Prostate gland (tissue), 2 donors: ENCODE measurements at regions not wholly inside any gene's neighbourhood (a gene's known extent, or its start where the extent isn't known, plus 50 kb on each side); places are given as distances from the start of the nearest gene placed in this dataset.
"Not testable (repeated sequence)": the region's sequence is repeated elsewhere in the genome, so short reads cannot be mapped to it uniquely, and the experiment has no call there.

Source experiments
- DNase-seq: peaks from one replicate; pipeline ENCODE4 v3.0.0-alpha.2; 2019; ENCODE audit warnings: low spot score
- H3K27ac ChIP-seq, 2 donors: fragments of 200-600 bp; sonication (generic); 2 replicates each; pipeline ENCODE4 v1.5.1; 2017 to 2019
- H3K27me3 ChIP-seq: fragments of 200-600 bp; sonication (generic); replicated peaks from 2 replicates; pipeline ENCODE4 v1.5.1; 2019; ENCODE audit not compliant: insufficient read depth
- H3K36me3 ChIP-seq, 2 donors: fragments of 200-600 bp; sonication (generic); 1 replicate in 1 of 2; 2 replicates in 1 of 2; pipeline versions ENCODE4 v1.5.1 to v1.8.1; 2017 to 2019
- H3K4me1 ChIP-seq: fragments of 200-600 bp; sonication (generic); replicated peaks from 2 replicates; pipeline ENCODE4 v1.5.1; 2019
- H3K4me3 ChIP-seq, 2 donors: fragments of 200-600 bp; sonication (generic); 2 replicates each; pipeline ENCODE4 v1.5.1; 2017 to 2019
- H3K9me3 ChIP-seq: fragments of 200-600 bp; sonication (generic); 2 replicates; pipeline ENCODE4 v1.5.1; 2017
- POLR2A ChIP-seq: fragments of 450-650 bp; IDR thresholded peaks from one replicate; pipeline ENCODE4 v1.6.1; 2016; ENCODE audit warnings: antibody characterized with exemption, mild to moderate bottlenecking
- POLR2AphosphoS5 ChIP-seq: sonication (generic); formaldehyde crosslinking; IDR thresholded peaks from one replicate; pipeline ENCODE4 v1.6.1; 2017; ENCODE audit warnings: antibody characterized with exemption
- WGBS: methylation state at CpG from one replicate; pipeline ENCODE4 v1.1.5; 2018; 5-methylcytosine and 5-hydroxymethylcytosine counted together
- intact Hi-C: fragments of 100-400 bp; cut with DNase I; formaldehyde crosslinking; loops from one replicate; pipeline ENCODE4 v1.14.2; 2022
- TF ChIP-seq, protein P1 (sequence below), 4 experiments: fragments of 200-600 bp in 2 of 4; fragments of 450-650 bp in 2 of 4; sonication (generic) in 2 of 4; IDR thresholded peaks; 1 replicate in 3 of 4; 2 replicates in 1 of 4; pipeline ENCODE4 v1.5.1; 2016 to 2019; ENCODE audit warnings: antibody characterized with exemption in 4 of 4, mild to moderate bottlenecking in 2 of 4, moderate library complexity in 2 of 4

DNA sequence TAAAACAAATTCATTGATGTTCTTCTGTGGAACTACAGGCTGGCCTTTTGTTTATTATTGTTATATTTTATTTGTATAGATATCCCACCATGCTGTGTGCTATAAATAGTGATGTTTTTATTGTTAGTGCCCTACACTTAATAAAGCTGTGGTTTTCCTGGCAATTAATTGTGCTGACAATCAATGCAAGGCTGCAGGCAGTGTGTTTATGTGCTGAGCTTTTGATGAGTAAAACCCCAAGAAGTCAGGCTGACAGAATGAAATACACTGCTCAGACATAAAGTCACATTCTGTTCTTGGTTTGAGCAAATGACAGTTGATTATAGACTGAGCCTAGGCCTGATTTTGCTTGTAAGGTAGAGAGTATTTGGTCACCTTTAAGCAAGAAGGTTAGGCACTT, 362.7 kb downstream of the CPS1 start:
- intact Hi-C loops: no loop called here
- no peak for DNase-seq
- TF ChIP-seq POLR2AphosphoS5: no peak
- Histone ChIP-seq H3K36me3 (no peaks in the 10 kb centered on the region), H3K4me1 (no peaks in the 10 kb centered on the region), H3K4me3 (no peak overlapping the region), H3K27me3 (no peaks in the 10 kb centered on the region), H3K27ac (no peak overlapping the region), H3K9me3 (no peaks in the 10 kb centered on the region)

- H3K27ac ChIP-seq: no peak overlapping the region
- 95% methylated on average over 1 of the region's 1 CpG for WGBS
- H3K4me3 ChIP-seq: no peak overlapping the region
- no peaks in the 10 kb centered on the region for H3K4me1 ChIP-seq
- intact Hi-C loops: no loop called here
- no peaks in the 10 kb centered on the region for H3K27me3 ChIP-seq
- no peak for DNase-seq
- TF ChIP-seq POLR2AphosphoS5 (no peak), POLR2A (no peak)
- TF ChIP-seq, protein P1, sequence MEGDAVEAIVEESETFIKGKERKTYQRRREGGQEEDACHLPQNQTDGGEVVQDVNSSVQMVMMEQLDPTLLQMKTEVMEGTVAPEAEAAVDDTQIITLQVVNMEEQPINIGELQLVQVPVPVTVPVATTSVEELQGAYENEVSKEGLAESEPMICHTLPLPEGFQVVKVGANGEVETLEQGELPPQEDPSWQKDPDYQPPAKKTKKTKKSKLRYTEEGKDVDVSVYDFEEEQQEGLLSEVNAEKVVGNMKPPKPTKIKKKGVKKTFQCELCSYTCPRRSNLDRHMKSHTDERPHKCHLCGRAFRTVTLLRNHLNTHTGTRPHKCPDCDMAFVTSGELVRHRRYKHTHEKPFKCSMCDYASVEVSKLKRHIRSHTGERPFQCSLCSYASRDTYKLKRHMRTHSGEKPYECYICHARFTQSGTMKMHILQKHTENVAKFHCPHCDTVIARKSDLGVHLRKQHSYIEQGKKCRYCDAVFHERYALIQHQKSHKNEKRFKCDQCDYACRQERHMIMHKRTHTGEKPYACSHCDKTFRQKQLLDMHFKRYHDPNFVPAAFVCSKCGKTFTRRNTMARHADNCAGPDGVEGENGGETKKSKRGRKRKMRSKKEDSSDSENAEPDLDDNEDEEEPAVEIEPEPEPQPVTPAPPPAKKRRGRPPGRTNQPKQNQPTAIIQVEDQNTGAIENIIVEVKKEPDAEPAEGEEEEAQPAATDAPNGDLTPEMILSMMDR (IDR thresholded peaks at IDR 0.05): no peak
- no peaks in the 10 kb centered on the region for H3K9me3 ChIP-seq
- H3K36me3 ChIP-seq: no peaks in the 10 kb centered on the region
These were observed 366.0 kb downstream of the CPS1 start for GRCh38 chr2:210922419-210922818.

- no peaks in the 10 kb centered on the region for H3K9me3 ChIP-seq
- 35% methylated on average over 2 of the region's 2 CpGs for WGBS
These were observed 372.3 kb downstream of the CPS1 start for GRCh38 chr2:210928714-210929113.

DNA sequence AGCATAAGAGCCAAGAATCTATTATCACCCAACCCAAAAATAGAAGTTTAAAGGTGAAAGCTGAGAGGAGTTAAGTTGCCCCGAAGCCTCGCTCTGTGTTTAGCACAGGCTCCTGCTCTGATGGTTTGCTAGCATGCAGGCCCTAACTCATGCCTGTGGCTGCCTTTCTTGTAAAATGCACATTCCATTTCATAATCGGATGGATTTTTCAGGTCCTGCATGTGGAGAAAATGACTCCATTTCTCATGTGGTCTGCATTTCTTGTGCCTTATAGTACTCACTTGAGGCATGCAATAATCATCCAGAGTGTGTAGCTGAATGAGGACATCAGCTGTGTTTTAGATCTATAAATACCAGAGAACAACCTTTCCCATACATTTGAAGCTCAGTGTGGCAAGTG, 381.8 kb downstream of the CPS1 start:
- Histone ChIP-seq H3K4me3 (no peak overlapping the region), H3K4me1 (no peaks in the 10 kb centered on the region), H3K9me3 (no peaks in the 10 kb centered on the region), H3K27me3 (no peaks in the 10 kb centered on the region), H3K36me3 (no peaks in the 10 kb centered on the region), H3K27ac (no peak overlapping the region)
- WGBS: 33% methylated on average over 3 of the region's 3 CpGs
- no peak for DNase-seq
- intact Hi-C loops: no loop called here
- TF ChIP-seq POLR2A (no peak), POLR2AphosphoS5 (no peak)
- TF ChIP-seq, protein P1 (IDR thresholded peaks at IDR 0.05): no peak

More at GRCh38 chr2:210928714-210929113, 372.3 kb downstream of the CPS1 start:
- H3K27ac ChIP-seq: no peak overlapping the region
- H3K27me3 ChIP-seq: no peaks in the 10 kb centered on the region
- no peak overlapping the region for H3K4me3 ChIP-seq
- H3K36me3 ChIP-seq: no peaks in the 10 kb centered on the region
- H3K4me1 ChIP-seq: no peaks in the 10 kb centered on the region
- no peak for DNase-seq
- TF ChIP-seq, protein P1 (IDR thresholded peaks at IDR 0.05): no peak
- TF ChIP-seq POLR2A (no peak), POLR2AphosphoS5 (no peak)
- intact Hi-C loops: no loop called here

DNA sequence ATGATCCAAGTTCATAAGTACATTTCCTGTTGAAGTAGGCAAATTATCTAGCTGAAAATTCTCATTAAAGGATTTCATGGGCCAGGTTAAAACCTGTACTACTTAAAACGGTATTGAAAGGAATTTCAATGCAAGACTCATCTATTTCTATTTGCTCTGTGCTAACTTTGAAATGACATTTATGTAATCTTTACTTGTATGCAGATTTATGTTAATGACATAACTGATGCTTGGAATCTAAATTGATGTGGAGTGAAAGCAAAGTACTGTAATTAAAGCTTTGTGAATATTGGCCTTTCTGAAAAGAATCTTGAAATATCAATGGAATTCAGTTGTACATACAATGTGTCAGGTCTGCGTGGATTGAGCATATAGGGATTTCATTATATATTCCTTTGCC, 390.0 kb downstream of the CPS1 start:
- DNase-seq: no peak
- Histone ChIP-seq H3K36me3 (no peaks in the 10 kb centered on the region), H3K4me3 (no peak overlapping the region), H3K27me3 (no peaks in the 10 kb centered on the region), H3K9me3 (no peaks in the 10 kb centered on the region), H3K27ac (no peak overlapping the region), H3K4me1 (no peaks in the 10 kb centered on the region)
- WGBS: 64% methylated on average over 2 of the region's 2 CpGs
- intact Hi-C loops: no loop called here
- TF ChIP-seq POLR2AphosphoS5 (no peak), POLR2A (no peak)
- TF ChIP-seq, protein P1 (IDR thresholded peaks at IDR 0.05): no peak

DNA sequence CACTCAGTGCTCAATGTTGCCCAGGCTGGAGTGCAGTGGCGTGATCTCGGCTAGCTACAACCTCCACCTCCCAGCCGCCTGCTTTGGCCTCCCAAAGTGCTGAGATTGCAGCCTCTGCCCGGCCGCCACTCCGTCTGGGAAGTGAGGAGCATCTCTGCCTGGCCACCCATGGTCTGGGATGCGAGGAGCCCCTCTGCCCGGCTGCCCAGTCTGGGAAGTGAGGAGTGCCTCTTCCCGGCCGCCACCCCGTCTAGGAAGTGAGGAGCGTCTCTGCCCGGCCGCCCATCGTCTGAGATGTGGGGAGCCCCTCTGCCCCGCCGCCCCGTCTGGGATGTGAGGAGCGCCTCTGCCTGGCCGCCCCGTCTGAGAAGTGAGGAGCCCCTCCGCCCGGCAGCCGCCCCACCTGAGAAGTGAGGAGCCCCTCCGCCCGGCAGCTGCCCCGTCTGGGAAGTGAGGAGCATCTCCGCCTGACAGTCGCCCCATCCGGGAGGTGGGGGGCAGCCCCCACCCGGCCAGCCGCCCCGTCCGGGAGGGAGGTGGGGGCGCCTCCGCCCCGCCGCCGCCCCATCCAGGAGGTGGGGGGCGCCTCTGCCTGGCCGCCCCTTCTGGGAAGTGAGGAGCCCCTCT, 394.1 kb downstream of the CPS1 start:
- H3K27ac ChIP-seq, H3K9me3 ChIP-seq, H3K27me3 ChIP-seq, H3K4me1 ChIP-seq, DNase-seq, intact Hi-C loops, H3K4me3 ChIP-seq, H3K36me3 ChIP-seq: not testable (repeated sequence)
- WGBS: 94% methylated on average over 38 of the region's 41 CpGs
